GM18517 (cell line): ENCODE measurements at regions not wholly inside any gene's neighbourhood (a gene's known extent, or its start where the extent isn't known, plus 50 kb on each side); places are given as distances from the start of the nearest gene placed in this dataset.
"Not testable (repeated sequence)": the region's sequence is repeated elsewhere in the genome, so short reads cannot be mapped to it uniquely, and the experiment has no call there.

Experiments
- ATAC-seq: cut with Tn5 transposase; IDR thresholded peaks from one replicate; pipeline ENCODE4 v1.9.1; 2021; ENCODE audit warnings: mild to moderate bottlenecking, moderate library complexity; ENCODE audit not compliant: unreplicated experiment

- ATAC-seq = no peak
Measured at GRCh38 chr6:134680433-134680832, 269.5 kb downstream of the ALDH8A1 start.

GRCh38 chr6:134680021-134680420 is 269.9 kb downstream of the ALDH8A1 start:
- no peak for ATAC-seq

GRCh38 chr6:134678436-134678889 is 271.4 kb downstream of the ALDH8A1 start:
- no peak for ATAC-seq

- ATAC-seq = no peak
Measured at GRCh38 chr6:134676307-134677281, 273.3 kb downstream of the ALDH8A1 start.

- no peak for ATAC-seq
Measured at GRCh38 chr6:134675110-134676054, 274.5 kb downstream of the ALDH8A1 start.

- no peak for ATAC-seq
Measured at GRCh38 chr6:134674562-134674961, 275.3 kb downstream of the ALDH8A1 start.

GRCh38 chr6:134669485-134669884 is 280.4 kb downstream of the ALDH8A1 start:
- ATAC-seq = no peak

- no peak for ATAC-seq
Measured at GRCh38 chr6:134667111-134667510, 282.8 kb downstream of the ALDH8A1 start.

- ATAC-seq = no peak
Measured at GRCh38 chr6:134666125-134666524, 283.8 kb downstream of the ALDH8A1 start.

- no peak for ATAC-seq
Measured at GRCh38 chr6:134665029-134665723, 284.7 kb downstream of the ALDH8A1 start.

- ATAC-seq = no peak
Measured at GRCh38 chr6:134663800-134664535, 285.9 kb downstream of the ALDH8A1 start.

- ATAC-seq = no peak
Measured at GRCh38 chr6:134663356-134663755, 286.5 kb downstream of the ALDH8A1 start.

GRCh38 chr6:134662077-134662700 is 287.7 kb downstream of the ALDH8A1 start:
- ATAC-seq = no peak

- not testable (repeated sequence) for ATAC-seq
Measured at GRCh38 chr6:134659885-134660284, 290.0 kb downstream of the ALDH8A1 start.

- ATAC-seq = no peak
Measured at GRCh38 chr6:134658596-134658995, 291.3 kb downstream of the ALDH8A1 start.

- no peak for ATAC-seq
Measured at GRCh38 chr6:134657751-134658527, 292.0 kb downstream of the ALDH8A1 start.

GRCh38 chr6:134657343-134657742 is 292.6 kb downstream of the ALDH8A1 start:
- ATAC-seq = no peak

- no peak for ATAC-seq
Measured at GRCh38 chr6:134654751-134655150, 295.1 kb downstream of the ALDH8A1 start.

- no peak for ATAC-seq
Measured at GRCh38 chr6:134651519-134651918, 298.4 kb downstream of the ALDH8A1 start.
